IMR-90 (cell line): ENCODE measurements at regions not wholly inside any gene's neighbourhood (a gene's known extent, or its start where the extent isn't known, plus 50 kb on each side); places are given as distances from the start of the nearest gene placed in this dataset.

Experiments used
- ATAC-seq: fragments of 200-7000 bp; cut with Tn5 transposase; 2 replicates; pipeline ENCODE4 v1.9.1; 2020; ENCODE audit warnings: low read depth, mild to moderate bottlenecking, moderate library complexity
- BruUV-seq: library from RNA; stranded (reverse); fragments of 400-500 nt; replicated peaks from 2 replicates; lab custom pipeline; 2021; lab: Mats Ljungman, UMichigan
- CTCF ChIA-PET: fragments of 300-600 bp; formaldehyde crosslinking; extraction: SDS; loops from one replicate; lab custom pipeline; 2021; ENCODE audit warnings: antibody characterized with exemption; lab: Yijun Ruan, JAX
- POLR2A ChIA-PET: fragments of 300-600 bp; sonication (Branson Sonifier 250); formaldehyde crosslinking; loops from one replicate; lab custom pipeline; 2022; ENCODE audit warnings: antibody characterized with exemption; ENCODE audit not compliant: unreplicated experiment; lab: Charles Lee
- DNase-seq: peaks from one replicate; pipeline ENCODE4 v3.0.0; 2013
- H2AFZ ChIP-seq: replicated peaks from 2 replicates; pipeline ENCODE3; 2013; ENCODE audit warnings: low read length, mild to moderate bottlenecking; ENCODE audit not compliant: poor library complexity
- H2AK5ac ChIP-seq: 2 replicates; pipeline ENCODE4 v1.6.1; 2013; ENCODE audit warnings: low read depth, low read length, inconsistent platforms
- H2AK9ac ChIP-seq: replicated peaks from 2 replicates; pipeline ENCODE3; 2013; ENCODE audit warnings: mild to moderate bottlenecking, low read depth, low read length, moderate library complexity; ENCODE audit not compliant: poor library complexity
- H2BK120ac ChIP-seq: 2 replicates; pipeline ENCODE4 v1.6.1; 2013; ENCODE audit warnings: low read depth, low read length, inconsistent platforms
- H2BK15ac ChIP-seq: 3 replicates; pipeline ENCODE4 v1.6.1; 2013; ENCODE audit warnings: low read depth, low read length, inconsistent platforms
- H2BK20ac ChIP-seq: 2 replicates; pipeline ENCODE4 v1.6.1; 2013; ENCODE audit warnings: low read depth, mild to moderate bottlenecking, inconsistent platforms, low read length, moderate library complexity
- H2BK5ac ChIP-seq: 2 replicates; pipeline ENCODE4 v1.6.1; 2013; ENCODE audit warnings: mild to moderate bottlenecking, low read depth, low read length, inconsistent platforms; ENCODE audit not compliant: poor library complexity, severe bottlenecking
- H3K14ac ChIP-seq: replicated peaks from 2 replicates; pipeline ENCODE4 v1.6.1; 2013; ENCODE audit warnings: low read depth, low read length, inconsistent platforms
- H3K18ac ChIP-seq: 2 replicates; pipeline ENCODE4 v1.6.1; 2013; ENCODE audit warnings: low read depth, low read length, control low read depth
- H3K23ac ChIP-seq: 2 replicates; pipeline ENCODE4 v1.6.1; 2013; ENCODE audit warnings: low read depth, low read length, inconsistent platforms
- H3K27ac ChIP-seq: 2 replicates; pipeline ENCODE4 v1.5.1; 2013; ENCODE audit warnings: mild to moderate bottlenecking, control low read depth, low read length; ENCODE audit not compliant: insufficient read depth
- H3K27me3 ChIP-seq: 2 replicates; pipeline ENCODE4 v1.6.1; 2013; ENCODE audit warnings: low read length; ENCODE audit not compliant: control insufficient read depth, insufficient read depth
- H3K36me3 ChIP-seq: 2 replicates; pipeline ENCODE4 v1.6.1; 2013; ENCODE audit warnings: low read length, mixed read lengths; ENCODE audit not compliant: control insufficient read depth, insufficient read depth
- H3K4ac ChIP-seq: 2 replicates; pipeline ENCODE4 v1.6.1; 2013; ENCODE audit warnings: low read depth, low read length, inconsistent platforms
- H3K4me1 ChIP-seq: 2 replicates; pipeline ENCODE4 v1.6.1; 2013; ENCODE audit warnings: low read length, mixed read lengths; ENCODE audit not compliant: control insufficient read depth, insufficient read depth
- H3K4me2 ChIP-seq: 2 replicates; pipeline ENCODE4 v1.6.1; 2013; ENCODE audit warnings: low read depth, mild to moderate bottlenecking, control low read depth, low read length, moderate library complexity
- H3K4me3 ChIP-seq: 2 replicates; pipeline ENCODE4 v1.5.1; 2013; ENCODE audit warnings: low read depth, mild to moderate bottlenecking, control low read depth, low read length, moderate library complexity; ENCODE audit not compliant: insufficient read depth
- H3K56ac ChIP-seq: 2 replicates; pipeline ENCODE4 v1.6.1; 2013; ENCODE audit warnings: low read length, inconsistent platforms; ENCODE audit not compliant: insufficient read depth; ENCODE audit errors: extremely low read depth
- H3K79me1 ChIP-seq, 2 experiments: 2 replicates each; pipeline ENCODE4 v1.6.1; 2013; ENCODE audit warnings: low read length in 2 of 2, inconsistent platforms in 1 of 2, low read depth in 1 of 2
- H3K9ac ChIP-seq: 2 replicates; pipeline ENCODE4 v1.6.1; 2013; ENCODE audit warnings: low read depth, low read length, control low read depth
- H3K9me1 ChIP-seq: 2 replicates; pipeline ENCODE4 v1.6.1; 2013; ENCODE audit warnings: low read length, inconsistent platforms; ENCODE audit not compliant: insufficient read depth
- H3K9me3 ChIP-seq: 2 replicates; pipeline ENCODE4 v1.6.1; 2013; ENCODE audit warnings: low read length; ENCODE audit not compliant: control insufficient read depth, insufficient read depth
- H4K20me1 ChIP-seq: 2 replicates; pipeline ENCODE4 v1.6.1; 2013; ENCODE audit warnings: low read length, inconsistent platforms; ENCODE audit not compliant: insufficient read depth
- H4K5ac ChIP-seq: 2 replicates; pipeline ENCODE4 v1.6.1; 2013; ENCODE audit warnings: mild to moderate bottlenecking, low read depth, low read length, control low read depth
- H4K8ac ChIP-seq, 2 experiments: 2 replicates each; pipeline ENCODE4 v1.6.1; 2013; ENCODE audit warnings: low read depth in 2 of 2, low read length in 2 of 2, control low read depth in 1 of 2, inconsistent platforms in 1 of 2
- H4K91ac ChIP-seq: 2 replicates; pipeline ENCODE4 v1.6.1; 2013; ENCODE audit warnings: low read depth, low read length, inconsistent platforms; ENCODE audit not compliant: insufficient read depth
- BHLHE40 ChIP-seq: fragments of 150-350 bp; IDR thresholded peaks from 2 replicates; pipeline ENCODE4 v1.6.1; 2016; ENCODE audit warnings: mild to moderate bottlenecking, low read depth, low read length
- CEBPB ChIP-seq: IDR thresholded peaks from 2 replicates; pipeline ENCODE4 v1.6.1; 2012; ENCODE audit warnings: low read depth, low read length, improper control_type of control experiment
- CHD1 ChIP-seq: IDR thresholded peaks from 2 replicates; pipeline ENCODE4 v1.6.1; 2012; ENCODE audit warnings: low read depth, low read length, improper control_type of control experiment
- CTCF ChIP-seq: conservative IDR thresholded peaks from 2 replicates; pipeline ENCODE4 v1.5.1; 2012; ENCODE audit warnings: mild to moderate bottlenecking, low read depth, low read length, improper control_type of control experiment
- ELK1 ChIP-seq: fragments of 150-350 bp; IDR thresholded peaks from 2 replicates; pipeline ENCODE4 v1.6.1; 2016; ENCODE audit warnings: low read depth, mild to moderate bottlenecking, low read length, moderate library complexity, borderline replicate concordance
- FOS ChIP-seq: fragments of 150-350 bp; IDR thresholded peaks from 2 replicates; pipeline ENCODE4 v1.6.1; 2016; ENCODE audit warnings: low read depth, low read length
- MAFK ChIP-seq: IDR thresholded peaks from 2 replicates; pipeline ENCODE4 v1.6.1; 2012; ENCODE audit warnings: low read depth, low read length, improper control_type of control experiment
- MAZ ChIP-seq: IDR thresholded peaks from 2 replicates; pipeline ENCODE4 v1.6.1; 2012; ENCODE audit warnings: low read depth, mild to moderate bottlenecking, low read length, improper control_type of control experiment, moderate library complexity, borderline replicate concordance
- NFE2L2 ChIP-seq: fragments of 150-350 bp; IDR thresholded peaks from 2 replicates; pipeline ENCODE4 v1.6.1; 2016; ENCODE audit warnings: low read depth, mild to moderate bottlenecking, low read length
- POLR2A ChIP-seq: IDR thresholded peaks from 2 replicates; pipeline ENCODE4 v1.6.1; 2012; ENCODE audit warnings: mild to moderate bottlenecking, low read depth, low read length
- RAD21 ChIP-seq: IDR thresholded peaks from 2 replicates; pipeline ENCODE4 v1.6.1; 2012; ENCODE audit warnings: low read length, improper control_type of control experiment
- RCOR1 ChIP-seq: IDR thresholded peaks from 2 replicates; pipeline ENCODE4 v1.6.1; 2012; ENCODE audit warnings: mild to moderate bottlenecking, low read length, improper control_type of control experiment; ENCODE audit not compliant: insufficient replicate concordance
- RFX5 ChIP-seq: IDR thresholded peaks from 2 replicates; pipeline ENCODE4 v1.8.0; 2012; ENCODE audit warnings: low read depth, mild to moderate bottlenecking, low read length, moderate library complexity
- SMC3 ChIP-seq: fragments of 150-350 bp; IDR thresholded peaks from 2 replicates; pipeline ENCODE4 v1.6.1; 2016; ENCODE audit warnings: low read depth, mild to moderate bottlenecking, antibody characterized with exemption, low read length, moderate library complexity
- USF2 ChIP-seq: fragments of 150-350 bp; IDR thresholded peaks from 2 replicates; pipeline ENCODE4 v1.6.1; 2017; ENCODE audit warnings: mild to moderate bottlenecking, antibody characterized with exemption, low read length, low read depth
- WGBS, 2 experiments: methylation state at CpG; one replicate each; pipeline versions ENCODE4 v1.1.5 to v1.1.7; 2013; ENCODE audit warnings: missing lambda C conversion rate in 2 of 2; ENCODE audit not compliant: insufficient read length in 1 of 2; ENCODE audit errors: extremely low coverage in 2 of 2; 5-methylcytosine and 5-hydroxymethylcytosine counted together
- dilution Hi-C: fragments of 300-500 bp; cut with HindIII; formaldehyde crosslinking; loops from one replicate; pipeline ENCODE4 v1.14.3; 2018; ENCODE audit warnings: low sequenced_read_pairs; ENCODE audit not compliant: unreplicated experiment
- in situ Hi-C: fragments of 300-500 bp; cut with MboI; formaldehyde crosslinking; loops from 3 replicates; pipeline ENCODE4 v1.14.3; 2019; ENCODE audit warnings: low sequenced_read_pairs, inconsistent platforms, mixed read lengths
- intact Hi-C: fragments of 100-400 bp; cut with micrococcal nuclease; formaldehyde crosslinking; loops from 2 replicates; pipeline ENCODE4 v1.10.0; 2022

GRCh38 chr17:51445946-51446345 lies 185.6 kb downstream of the UTP18 start:
- POLR2A ChIA-PET: no interaction called here
- Histone ChIP-seq H2AFZ (no peak overlapping the region), H3K14ac (no peak overlapping the region), H2BK15ac (no peak overlapping the region), H3K27me3 (no peaks in the 10 kb centered on the region), H2BK20ac (no peak overlapping the region), H2AK5ac (no peak overlapping the region), H3K4me1 (no peaks in the 10 kb centered on the region), H2AK9ac (no peak overlapping the region), H3K9ac (no peak overlapping the region), H3K56ac (no peak overlapping the region), H3K4me3 (no peak overlapping the region), H4K8ac (no peak overlapping the region), H3K79me1 (no peaks in the 10 kb centered on the region), H4K91ac (no peak overlapping the region), H3K4ac (no peak overlapping the region), H3K18ac (no peak overlapping the region), H2BK5ac (no peak overlapping the region), H3K9me3 (no peaks in the 10 kb centered on the region), H4K5ac (no peak overlapping the region), H3K4me2 (no peak overlapping the region), H4K20me1 (no peaks in the 10 kb centered on the region), H2BK120ac (no peak overlapping the region), H3K36me3 (no peaks in the 10 kb centered on the region), H3K27ac (no peak overlapping the region), H3K23ac (no peak overlapping the region), H3K9me1 (no peaks in the 10 kb centered on the region)
- in situ Hi-C loops: no loop called here
- CTCF ChIA-PET: no interaction called here
- ATAC-seq (no peak), DNase-seq (no peak)
- dilution Hi-C loops: no loop called here
- intact Hi-C loops: no loop called here
- no CpG with 5 or more reads among the region's 4 CpGs for WGBS, 2 experiments
- TF ChIP-seq POLR2A (no peak), MAFK (no peak), CTCF (no peak), CHD1 (no peak), CEBPB (no peak), ELK1 (no peak), NFE2L2 (no peak), FOS (no peak), BHLHE40 (no peak), RCOR1 (no peak), MAZ (no peak), SMC3 (no peak), RFX5 (no peak), RAD21 (no peak), USF2 (no peak)
- BruUV-seq: no TSS peak
